Stimulated activated CD4-positive, alpha-beta T cell treated with anti-CD3 and anti-CD28 coated beads, Interleukin-1b, Interleukin-23, amount 100 ng/mL, for 24 hours (primary cell): ENCODE measurements at regions not wholly inside any gene's neighbourhood (a gene's known extent, or its start where the extent isn't known, plus 50 kb on each side); places are given as distances from the start of the nearest gene placed in this dataset.

Source experiments
- DNase-seq, 4 experiments: peaks; one replicate each; pipeline ENCODE4 v3.0.0-alpha.2; 2020; ENCODE audit warnings: low read depth in 4 of 4, low spot score in 1 of 4

DNA sequence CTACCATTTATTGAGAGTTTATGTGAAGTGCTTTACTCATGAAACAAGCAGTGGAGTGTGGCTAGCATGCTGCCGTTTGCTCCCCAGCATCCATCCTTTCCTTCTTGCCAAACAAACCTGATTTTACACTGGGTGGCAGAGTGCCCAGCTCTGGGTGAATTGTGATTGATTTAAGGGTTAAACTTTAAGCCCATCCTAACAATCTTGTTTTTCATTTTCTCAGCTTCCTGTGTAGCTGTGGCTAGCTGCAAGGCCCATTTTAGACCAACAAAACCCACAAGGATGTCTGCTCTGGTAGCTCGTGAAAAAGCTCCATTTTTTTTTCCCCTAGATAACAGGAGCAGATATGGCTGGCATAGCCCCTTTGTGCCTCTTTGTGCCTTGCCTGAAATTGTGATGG, 77.7 kb upstream of the KCNG1 start:
- DNase-seq, result no peak

DNA sequence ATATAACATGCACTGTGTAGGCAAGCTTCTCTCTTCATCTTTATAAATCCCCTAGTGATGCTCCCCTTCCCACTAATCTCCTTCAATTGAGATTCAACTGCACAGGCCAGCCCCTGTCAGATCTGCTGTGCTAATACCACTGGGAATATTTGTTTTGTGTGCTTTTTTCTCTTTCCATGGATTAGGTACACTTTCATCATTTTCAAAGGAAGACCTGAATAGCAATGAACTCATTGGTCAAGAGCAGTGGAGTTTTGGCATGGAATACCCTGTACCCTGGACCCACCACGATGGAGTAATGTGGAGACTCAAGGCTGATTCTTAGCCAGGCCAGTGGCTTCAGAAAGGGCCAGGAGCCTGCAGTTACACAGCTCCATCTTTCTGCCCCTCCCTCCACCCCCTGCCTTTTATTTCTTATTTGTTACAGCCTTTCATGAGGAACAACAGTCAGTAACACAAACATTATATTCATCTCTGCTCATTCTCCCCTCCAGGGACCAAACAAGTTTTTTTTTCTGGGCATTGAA, 75.4 kb upstream of the KCNG1 start:
- no peak for DNase-seq

DNA sequence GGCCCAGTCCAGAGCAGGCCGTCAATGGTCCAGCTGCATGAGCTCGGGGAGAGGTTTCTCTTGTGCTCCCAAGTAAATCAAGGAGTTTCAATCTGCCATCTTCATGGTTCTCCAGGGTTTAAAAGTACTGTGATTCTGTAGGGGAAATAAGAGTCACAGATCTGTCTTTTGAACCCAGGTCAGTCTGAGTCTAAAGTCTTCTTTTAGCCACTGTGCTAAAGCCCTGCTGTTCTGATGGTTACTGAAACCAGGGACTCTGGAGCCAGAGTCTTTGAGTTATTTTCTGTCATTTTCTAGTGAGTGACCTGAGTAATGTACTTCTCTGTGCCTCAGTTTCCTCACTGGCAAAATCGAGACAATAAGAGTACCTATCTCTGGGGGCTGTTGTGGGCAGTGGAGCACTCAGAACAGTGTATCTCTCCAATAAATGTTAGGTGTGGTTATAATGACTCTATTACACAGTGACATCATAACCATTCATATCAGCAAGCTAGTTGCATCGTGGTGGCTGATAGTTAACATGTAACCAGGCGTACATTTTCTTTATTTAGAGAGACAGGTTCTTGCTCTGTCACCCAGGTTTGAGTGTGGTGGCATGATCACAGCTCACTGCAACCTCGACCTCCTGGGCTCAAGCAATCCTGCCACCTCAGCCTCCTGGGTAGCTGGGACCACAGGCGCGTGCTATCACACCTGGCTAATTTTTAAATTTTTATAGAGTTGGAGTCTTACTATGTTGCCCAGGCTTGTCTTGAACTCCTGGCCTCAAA, 74.6 kb upstream of the KCNG1 start:
- DNase-seq, result no peak

DNA sequence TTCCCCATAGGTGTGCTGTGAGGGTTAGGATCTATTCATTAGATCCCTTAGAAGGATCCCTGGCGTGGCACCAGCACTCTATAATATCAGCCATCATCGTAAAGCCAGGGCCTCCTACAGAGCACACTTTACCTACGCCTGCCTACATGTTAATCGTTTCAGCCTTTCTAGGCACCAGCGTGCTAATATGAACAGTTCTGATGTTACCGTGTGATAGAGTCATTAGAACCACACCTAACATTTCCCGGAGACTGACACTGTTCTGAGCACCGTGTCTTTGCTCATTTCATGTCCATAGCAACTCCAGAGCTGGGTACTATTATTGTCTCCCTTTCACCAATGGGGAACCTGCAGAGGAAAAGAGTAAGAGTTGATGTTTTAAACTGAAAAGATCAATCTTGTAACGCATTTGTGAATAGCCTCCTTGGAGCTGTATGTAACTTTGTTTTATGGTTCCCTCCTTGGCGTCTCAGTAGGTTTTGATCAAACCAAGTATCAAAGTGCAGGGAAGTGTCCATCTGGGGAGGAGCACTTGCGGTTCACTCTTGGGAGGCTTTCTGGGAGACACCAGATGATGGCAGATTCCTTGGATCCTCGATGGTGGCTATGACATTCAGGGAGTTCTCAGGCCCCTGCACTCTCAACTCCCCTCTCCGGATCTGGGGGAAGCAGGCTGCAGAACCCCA, 73.8 kb upstream of the KCNG1 start:
- DNase-seq, result no peak

DNA sequence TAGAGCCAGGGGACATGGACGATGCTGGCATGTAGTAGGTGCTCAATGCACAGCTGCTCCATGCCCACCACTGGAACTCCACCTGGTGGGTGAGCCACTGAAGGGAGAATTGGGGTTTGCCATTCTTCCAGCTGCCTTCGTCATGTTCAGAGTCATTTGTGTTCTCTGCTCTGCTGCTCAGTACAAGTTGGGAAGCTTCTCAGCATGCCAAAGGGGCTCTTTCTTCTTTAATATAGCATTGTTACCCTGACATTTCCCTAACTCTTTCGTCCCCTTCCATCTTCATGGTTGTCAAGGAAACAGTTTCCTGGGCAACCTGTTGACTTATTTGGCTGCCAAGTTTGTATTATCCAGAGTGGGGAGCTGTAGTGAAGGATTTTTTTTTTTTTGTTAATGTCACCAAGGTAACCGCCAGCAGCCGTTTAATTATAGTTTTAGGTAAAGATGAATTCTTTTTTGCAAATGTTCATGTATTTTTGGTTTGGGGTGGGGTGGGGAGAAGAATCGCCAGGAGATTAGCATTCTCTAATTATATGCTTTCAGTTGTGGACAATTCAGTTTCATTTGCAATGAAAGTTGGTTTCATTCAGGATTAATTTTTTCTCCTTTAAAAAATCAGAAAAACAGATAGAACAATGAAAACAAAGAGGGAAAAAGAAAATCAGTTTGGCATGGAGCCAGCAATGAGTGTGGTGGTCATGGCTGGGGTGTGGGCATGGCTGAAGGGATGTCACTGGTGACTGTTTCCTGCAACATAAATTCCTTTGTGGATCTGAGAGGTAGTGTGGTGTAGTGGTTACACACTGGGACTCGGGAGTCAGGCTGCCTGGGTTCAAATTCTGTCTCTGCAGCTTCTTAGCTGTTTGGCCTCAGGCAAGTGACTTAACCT, 73.0 kb upstream of the KCNG1 start:
- DNase-seq, result no peak

DNA sequence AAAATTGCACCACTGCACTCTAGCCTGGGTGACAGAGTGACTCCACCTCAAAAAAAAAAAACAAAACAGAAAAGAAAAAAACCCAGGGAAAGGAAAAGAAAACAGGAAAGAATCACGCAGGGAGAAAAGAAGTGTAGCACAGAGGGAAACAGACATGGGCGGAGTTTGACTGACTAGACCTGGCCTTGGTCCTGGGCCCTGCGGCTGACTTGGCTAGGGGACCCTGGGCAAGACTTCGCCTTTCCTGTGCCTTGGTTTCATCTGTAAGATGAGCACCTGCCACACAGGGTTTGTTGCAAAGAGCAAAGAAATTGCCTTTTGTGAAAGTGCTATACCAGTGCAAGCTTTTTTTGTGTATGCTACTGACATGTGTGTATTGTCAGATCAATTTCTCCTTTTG, 71.3 kb upstream of the KCNG1 start:
- no peak for DNase-seq

DNA sequence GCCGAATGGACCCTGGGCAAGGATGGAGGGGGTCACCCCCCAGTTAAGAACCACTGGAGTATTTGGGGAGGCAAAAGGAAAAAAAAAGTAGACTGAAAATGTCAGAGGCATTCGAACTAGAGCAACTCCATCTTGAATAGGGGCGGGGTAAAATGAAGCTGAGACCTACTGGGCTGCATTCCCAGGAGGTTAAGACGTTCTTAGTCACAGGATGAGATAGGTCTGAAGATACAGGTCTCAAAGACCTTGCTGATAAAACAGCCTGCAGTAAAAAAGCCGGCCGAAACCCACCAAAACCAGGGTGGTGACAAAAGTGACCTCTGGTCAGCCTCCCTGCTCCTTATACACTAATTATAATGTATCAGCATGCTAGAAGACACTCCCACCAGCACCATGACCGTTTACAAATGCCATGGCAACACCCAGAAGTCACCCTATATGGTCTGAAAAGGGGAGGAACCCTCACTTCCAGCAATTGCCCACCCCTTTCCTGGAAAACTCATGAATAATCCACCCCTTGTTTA, 70.4 kb upstream of the KCNG1 start:
- DNase-seq, result no peak

DNA sequence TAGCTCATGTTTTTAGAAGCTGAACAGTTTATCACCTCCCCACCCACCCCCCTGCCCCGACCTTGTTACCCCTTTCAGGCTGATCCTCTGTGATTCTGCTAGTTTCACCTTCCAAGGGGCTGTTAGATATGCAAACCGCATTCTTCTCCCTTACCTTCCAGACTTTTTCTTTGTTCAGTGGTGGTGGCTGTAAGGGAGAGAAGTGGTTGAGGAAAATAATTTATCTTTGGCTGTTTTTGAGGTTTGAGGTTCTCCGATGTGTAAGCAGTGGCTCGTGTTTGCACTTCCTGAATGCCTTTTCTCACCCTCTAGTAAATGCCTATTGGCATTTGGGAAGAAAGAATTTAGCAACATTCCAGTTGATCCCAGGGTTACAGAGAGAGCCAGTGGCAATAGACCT, 69.4 kb upstream of the KCNG1 start:
- DNase-seq, result no peak

DNA sequence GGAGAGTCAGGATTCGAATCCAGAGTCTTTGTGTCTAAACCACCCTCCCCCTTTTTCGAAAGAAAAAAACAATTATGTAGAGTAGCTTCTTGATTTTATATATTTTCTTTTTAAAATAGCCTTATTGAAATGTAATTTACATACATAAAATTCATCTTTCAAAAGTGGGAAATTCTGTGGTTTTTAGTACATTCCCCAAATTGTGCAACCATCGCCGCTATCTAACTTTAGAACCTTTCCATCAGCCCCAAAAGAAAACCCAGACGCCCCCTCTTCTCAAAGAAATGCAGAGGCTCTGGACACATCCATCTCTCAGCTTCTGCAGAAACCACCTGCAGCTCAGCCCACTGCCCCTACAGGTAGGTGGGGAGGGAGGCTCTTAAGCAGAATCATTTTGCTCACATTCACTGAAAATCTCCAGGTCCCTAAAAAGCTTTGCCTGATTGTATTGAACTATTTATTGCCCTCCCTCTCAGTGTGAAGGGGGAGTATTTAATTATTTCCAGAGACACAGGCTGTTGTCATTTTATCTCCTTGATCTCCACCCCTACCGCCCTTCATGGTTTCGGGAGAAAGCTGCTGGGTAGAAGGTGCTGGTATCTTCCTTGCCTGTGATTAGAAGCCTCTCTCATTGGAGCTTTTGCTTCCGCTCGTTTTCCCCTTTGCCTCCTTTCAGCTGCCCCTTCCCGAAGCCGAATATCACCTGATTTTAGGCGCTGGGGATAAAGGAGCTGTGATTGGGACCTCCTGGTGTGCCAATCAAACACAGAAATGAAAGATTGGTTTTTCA, 68.7 kb upstream of the KCNG1 start:
- DNase-seq, result no peak

DNA sequence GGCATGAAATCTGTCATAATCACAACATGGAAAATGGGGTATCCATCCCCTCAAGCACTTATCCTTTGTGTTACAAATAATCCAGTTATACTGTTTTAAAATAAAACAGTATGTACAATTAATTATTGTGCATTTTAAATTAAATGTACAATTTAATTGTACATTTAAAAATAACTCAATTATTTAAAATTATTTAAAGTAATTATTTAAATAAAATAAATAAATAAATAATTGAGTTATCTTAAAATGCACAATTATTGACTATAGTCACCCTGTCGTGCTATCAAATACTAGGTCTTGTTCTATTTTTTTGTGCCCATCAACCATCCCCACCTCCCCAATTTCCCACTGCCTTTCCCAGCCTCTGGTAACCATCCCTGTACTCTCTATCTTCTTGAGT, 66.9 kb upstream of the KCNG1 start:
- no peak for DNase-seq

DNA sequence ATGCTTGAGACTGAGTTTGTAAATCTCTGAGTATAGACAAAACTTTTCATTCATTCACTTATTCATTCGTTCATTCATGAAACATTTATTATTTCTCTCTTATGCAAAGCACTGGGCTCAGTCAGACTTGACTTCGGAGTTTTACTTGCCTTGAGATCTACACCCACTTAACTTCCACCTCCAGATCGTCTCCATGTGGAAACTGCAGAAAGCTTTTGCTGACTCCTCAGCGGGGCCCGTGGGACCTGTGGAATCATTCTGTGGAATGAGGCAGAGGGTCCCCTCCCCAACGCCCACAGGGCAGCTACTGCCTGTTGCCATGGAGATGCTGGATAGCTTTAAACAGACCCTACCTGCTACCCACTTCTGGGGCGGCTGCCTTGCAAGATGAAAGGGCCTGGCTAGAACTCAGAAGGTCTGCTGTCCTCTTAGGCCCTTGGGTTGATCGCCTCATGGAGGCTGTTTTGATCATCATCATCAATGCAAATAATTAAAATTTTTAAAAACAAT, 66.4 kb upstream of the KCNG1 start:
- no peak for DNase-seq

DNA sequence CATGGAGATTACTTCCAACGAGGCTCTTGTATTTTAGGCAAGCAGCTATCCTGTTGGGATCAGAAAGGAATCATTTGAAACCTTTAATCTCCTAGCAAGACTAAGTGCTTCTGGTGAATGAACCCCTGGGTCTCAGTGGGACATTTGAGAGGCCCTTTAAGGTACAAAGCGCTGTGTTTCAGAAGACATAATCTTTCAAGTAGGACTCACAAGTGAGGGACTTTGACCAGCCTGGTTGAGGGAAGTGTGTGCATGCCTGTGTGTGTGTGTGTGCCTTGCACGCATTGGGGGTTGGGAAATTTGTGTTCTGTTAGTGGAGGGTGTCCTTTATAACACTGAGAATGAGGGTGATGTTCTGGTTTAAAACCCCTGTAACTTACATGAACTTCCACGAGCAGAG, 64.4 kb upstream of the KCNG1 start:
- no peak for DNase-seq

DNA sequence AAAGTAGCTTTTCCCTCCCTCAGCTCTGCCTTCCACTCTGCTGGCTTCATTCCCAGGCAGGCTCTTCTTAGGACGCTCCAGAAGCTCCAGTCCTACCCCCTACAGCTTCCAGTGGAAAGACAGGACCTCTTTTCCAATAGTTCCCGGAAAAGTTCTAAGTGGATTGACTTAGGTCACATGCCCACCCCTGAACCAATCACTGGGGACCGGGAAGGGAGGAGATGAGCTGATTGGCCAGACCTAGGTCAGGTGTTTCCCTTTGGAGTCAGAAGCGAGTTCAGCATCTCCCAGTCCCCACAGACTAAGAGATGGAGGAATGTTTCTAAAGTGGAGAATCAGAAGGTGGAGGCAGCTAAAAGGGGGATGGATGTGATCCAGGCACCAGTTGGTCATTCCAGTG, 62.9 kb upstream of the KCNG1 start:
- DNase-seq, result no peak

DNA sequence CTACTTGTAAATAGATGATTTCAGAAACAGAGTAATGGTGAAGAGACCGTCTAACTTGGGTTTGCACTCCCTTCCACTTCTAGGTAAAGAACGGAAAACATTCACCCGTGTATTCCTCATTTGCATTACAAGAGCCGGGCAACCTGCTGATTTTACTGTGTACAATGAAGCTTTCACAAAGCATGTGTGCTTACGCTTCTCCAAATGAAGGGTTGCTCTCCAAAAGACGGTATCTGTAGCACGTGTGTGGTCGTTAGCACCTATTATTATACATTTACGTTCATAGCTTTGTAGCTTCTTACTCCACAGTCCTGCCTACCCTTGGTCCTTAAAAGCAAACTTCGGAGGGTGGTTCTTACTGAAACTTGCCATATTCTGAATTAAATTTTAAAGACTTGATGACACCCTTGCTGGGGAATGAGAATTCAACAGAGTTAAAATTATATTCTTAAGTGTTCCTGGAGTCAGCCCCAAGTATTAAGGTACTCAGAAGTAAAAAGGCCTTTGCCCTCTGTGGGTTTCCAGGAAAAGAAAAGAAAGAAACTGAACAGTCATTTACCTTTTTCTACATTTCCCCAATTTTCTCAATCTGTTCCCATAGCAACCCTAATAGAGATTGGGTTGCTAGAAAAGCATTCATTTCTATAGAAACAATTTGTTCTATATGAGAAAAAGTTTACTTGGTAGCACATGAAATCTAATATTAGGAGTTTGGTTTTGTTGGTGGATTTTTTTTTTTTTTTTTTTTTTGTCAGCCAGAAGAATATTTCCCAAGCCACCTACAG, 61.9 kb upstream of the KCNG1 start:
- no peak for DNase-seq

DNA sequence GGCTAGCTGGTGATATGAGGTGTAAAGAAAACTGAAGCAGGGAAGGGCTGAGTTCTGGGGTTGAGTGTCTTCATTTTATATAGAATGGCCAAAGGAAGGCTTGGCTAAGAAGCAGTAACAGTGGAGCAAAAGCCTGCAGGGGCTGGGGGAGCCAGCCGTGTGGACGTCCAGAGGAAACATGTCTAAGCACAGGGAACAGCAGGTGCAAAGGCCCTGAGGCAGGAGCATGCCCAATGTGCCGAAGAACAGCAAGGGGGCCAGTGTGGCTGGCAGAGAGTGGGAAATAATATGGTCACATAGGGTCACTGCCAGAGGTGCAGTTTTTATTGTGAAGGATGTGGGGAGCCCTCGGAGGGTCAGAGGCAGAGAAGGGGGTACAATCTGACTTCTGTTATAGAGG, 60.5 kb upstream of the KCNG1 start:
- no peak for DNase-seq

DNA sequence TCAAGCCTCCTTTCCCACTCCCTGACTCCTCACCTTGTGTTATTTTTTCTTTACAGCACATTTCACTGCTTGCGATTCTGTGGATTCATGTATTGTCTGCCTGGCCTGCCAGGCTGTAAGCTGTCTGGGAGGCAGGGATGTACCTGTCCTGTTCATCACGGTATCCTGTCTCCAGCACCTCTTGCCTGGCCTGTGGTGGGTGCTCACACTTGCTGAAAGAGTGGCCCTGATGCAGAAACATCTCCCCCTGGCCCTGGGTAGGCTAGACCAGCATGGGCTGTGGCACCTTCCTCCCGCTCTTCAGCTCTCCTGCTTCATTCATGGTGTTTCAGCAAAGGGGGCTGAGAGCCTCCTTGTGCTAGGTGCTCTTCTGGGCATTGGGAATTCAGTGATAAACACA, 60.1 kb upstream of the KCNG1 start:
- no peak for DNase-seq

DNA sequence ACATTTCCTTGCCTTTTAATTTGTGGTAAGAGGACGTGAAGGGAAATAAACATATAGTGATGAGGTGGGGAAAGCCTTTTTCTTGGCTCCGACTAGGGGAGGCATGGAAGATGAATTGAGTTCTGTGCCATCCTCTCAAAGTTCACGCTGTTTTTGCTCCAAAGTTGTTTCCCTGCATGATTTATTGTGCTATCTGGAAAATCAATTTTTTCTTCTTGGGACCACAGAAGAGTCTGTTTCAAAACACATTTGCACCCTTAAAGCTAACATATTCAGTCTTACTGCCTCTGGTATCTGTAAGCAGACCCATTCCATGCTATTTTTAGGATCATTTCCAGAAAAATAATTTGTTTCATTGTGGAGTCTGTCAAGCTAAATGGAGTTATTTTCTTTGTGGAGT, 57.6 kb upstream of the KCNG1 start:
- no peak for DNase-seq

DNA sequence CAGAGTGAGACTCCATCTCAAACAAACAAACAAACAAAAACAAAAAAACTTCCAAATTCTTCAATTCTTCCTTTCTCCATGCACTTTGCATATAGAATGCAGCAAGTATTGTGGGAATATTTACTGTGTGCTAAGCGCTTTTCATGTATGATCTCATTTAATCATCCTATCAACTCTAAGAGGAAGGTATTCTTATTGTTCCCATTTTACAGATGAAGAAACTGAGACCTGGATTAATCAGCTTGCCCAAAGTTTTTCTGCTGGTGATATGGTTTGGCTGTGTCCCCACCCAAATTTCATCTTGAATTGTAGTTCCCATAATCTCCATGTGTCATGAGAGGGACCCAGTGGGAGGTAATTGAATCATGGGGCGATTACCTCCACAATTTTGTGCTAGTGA, 56.6 kb upstream of the KCNG1 start:
- DNase-seq, result no peak

DNA sequence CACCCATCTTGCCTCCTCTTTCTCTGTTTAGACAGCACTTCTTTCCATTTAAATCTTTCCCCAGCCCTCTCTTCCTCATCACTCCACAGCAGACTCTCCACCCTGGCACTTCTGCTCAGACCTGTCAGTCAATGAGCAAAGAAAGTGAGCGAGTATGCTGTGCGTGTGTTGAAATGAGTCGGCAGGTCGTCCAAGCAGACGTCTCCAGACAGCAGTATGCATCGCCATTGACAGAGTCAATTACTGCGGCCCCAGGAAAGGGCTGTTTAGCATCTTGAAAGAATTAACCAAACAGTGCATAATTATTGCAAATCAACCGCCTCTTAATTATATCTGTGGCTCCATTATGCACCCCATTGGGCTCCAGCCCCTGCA, 54.8 kb upstream of the KCNG1 start:
- no peak for DNase-seq
